ENCODE measurements at regions not wholly inside any gene's neighbourhood (a gene's known extent, or its start where the extent isn't known, plus 50 kb on each side); places are given as distances from the start of the nearest gene placed in this dataset.

GRCh38 chr13:111458739-111459138 is 138.3 kb downstream of the TEX29 start:
- no peak for TF ChIP-seq CTCF (IDR thresholded peaks at IDR 0.05)
- no peak for TF ChIP-seq POLR2A (IDR thresholded peaks at IDR 0.05)

Data from uterus (tissue), 2 donors.